HepG2 (cell line): ENCODE measurements at regions not wholly inside any gene's neighbourhood (a gene's known extent, or its start where the extent isn't known, plus 50 kb on each side); places are given as distances from the start of the nearest gene placed in this dataset.

ENCODE experiments used
- EZH2 ChIP-seq: conservative IDR thresholded peaks from 2 replicates; pipeline ENCODE4 v1.6.1; 2012; ENCODE audit warnings: mild to moderate bottlenecking, low read depth, low read length, moderate library complexity
- TCF12 ChIP-seq, 2 experiments: fragments of 450-650 bp in 1 of 2; sonication (generic) in 1 of 2; formaldehyde crosslinking in 1 of 2; IDR thresholded peaks; 2 replicates each; pipeline versions ENCODE4 v1.6.1 to v1.8.0; 2017 to 2022; ENCODE audit warnings: antibody characterized with exemption in 1 of 2, mild to moderate bottlenecking in 1 of 2, missing genetic modification reagents in 1 of 2, moderate library complexity in 1 of 2

DNA sequence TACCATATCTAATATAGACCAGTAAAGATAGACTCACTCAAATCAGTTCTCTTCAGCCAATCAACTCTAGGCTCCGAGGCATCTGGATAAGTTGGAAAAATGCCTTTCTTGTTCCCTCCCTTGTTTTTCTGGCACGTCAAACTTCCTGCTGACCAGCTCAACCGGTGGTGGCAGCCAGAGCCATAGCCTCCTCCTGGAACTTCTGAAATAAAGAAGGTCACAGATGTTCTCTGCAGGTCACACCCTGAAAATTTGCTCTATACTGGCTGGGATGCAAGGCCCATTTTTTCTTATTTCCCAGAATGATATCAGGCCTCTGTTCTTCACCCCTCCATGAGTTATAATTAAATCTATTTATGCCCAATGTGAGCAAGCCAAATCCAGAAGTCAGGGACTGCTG lies 81.9 kb downstream of the BMP4 start:
- TF ChIP-seq TCF12 (IDR thresholded peaks at IDR 0.05) (no peak), TCF12 (CRISPR knock-in tag; IDR thresholded peaks at IDR 0.05) (no peak), EZH2 (no peak)
